IPS-20b (cell line): ENCODE measurements at regions not wholly inside any gene's neighbourhood (a gene's known extent, or its start where the extent isn't known, plus 50 kb on each side); places are given as distances from the start of the nearest gene placed in this dataset.

ENCODE experiments used
- H3K27ac ChIP-seq: one replicate; pipeline ENCODE4 v1.5.1; 2013; ENCODE audit warnings: low read length
- H3K27me3 ChIP-seq: 2 replicates; pipeline ENCODE4 v1.6.1; 2013; ENCODE audit warnings: mild to moderate bottlenecking, low read length, inconsistent platforms; ENCODE audit not compliant: insufficient read depth
- H3K36me3 ChIP-seq: 2 replicates; pipeline ENCODE4 v1.6.1; 2013; ENCODE audit warnings: low read depth, mild to moderate bottlenecking, inconsistent platforms, low read length, moderate library complexity; ENCODE audit not compliant: insufficient read depth
- H3K4me1 ChIP-seq: 2 replicates; pipeline ENCODE4 v1.6.1; 2013; ENCODE audit warnings: mild to moderate bottlenecking, control low read depth, inconsistent platforms, low read length, moderate library complexity; ENCODE audit not compliant: insufficient read depth
- H3K4me3 ChIP-seq: 2 replicates; pipeline ENCODE4 v1.5.1; 2013; ENCODE audit warnings: mild to moderate bottlenecking, low read length, inconsistent platforms
- H3K9ac ChIP-seq: 2 replicates; pipeline ENCODE4 v1.6.1; 2013; ENCODE audit warnings: low read depth, mild to moderate bottlenecking, inconsistent platforms, low read length, moderate library complexity
- H3K9me3 ChIP-seq: 2 replicates; pipeline ENCODE4 v1.6.1; 2013; ENCODE audit warnings: mild to moderate bottlenecking, low read depth, low read length, inconsistent platforms; ENCODE audit not compliant: insufficient read depth

- Histone ChIP-seq H3K27me3 (no peaks in the 10 kb centered on the region), H3K4me3 (no peak overlapping the region), H3K9me3 (no peaks in the 10 kb centered on the region), H3K4me1 (peaks cover 3% of the 10 kb centered on the region), H3K36me3 (no peaks in the 10 kb centered on the region), H3K9ac (no peak overlapping the region), H3K27ac (no peak overlapping the region)
These were observed 154.4 kb downstream of the EMP1 start for GRCh38 chr12:13350946-13351345.

- H3K4me1 ChIP-seq = peaks cover 3% of the 10 kb centered on the region
- no peaks in the 10 kb centered on the region for H3K36me3 ChIP-seq
- no peak overlapping the region for H3K4me3 ChIP-seq
- no peak overlapping the region for H3K9ac ChIP-seq
- no peaks in the 10 kb centered on the region for H3K27me3 ChIP-seq
- no peak overlapping the region for H3K27ac ChIP-seq
- H3K9me3 ChIP-seq = no peaks in the 10 kb centered on the region
These were observed 153.9 kb downstream of the EMP1 start for GRCh38 chr12:13350381-13350780.

GRCh38 chr12:13348464-13348863 is 151.9 kb downstream of the EMP1 start:
- no peaks in the 10 kb centered on the region for H3K27me3 ChIP-seq
- H3K9me3 ChIP-seq = no peaks in the 10 kb centered on the region
- no peak overlapping the region for H3K4me3 ChIP-seq
- no peak overlapping the region for H3K9ac ChIP-seq
- no peak overlapping the region for H3K27ac ChIP-seq
- peaks cover 3% of the 10 kb centered on the region for H3K4me1 ChIP-seq
- H3K36me3 ChIP-seq = no peaks in the 10 kb centered on the region

GRCh38 chr12:13347241-13348043 is 150.9 kb downstream of the EMP1 start:
- H3K27ac ChIP-seq = no peak overlapping the region
- no peaks in the 10 kb centered on the region for H3K9me3 ChIP-seq
- H3K27me3 ChIP-seq = no peaks in the 10 kb centered on the region
- no peaks in the 10 kb centered on the region for H3K36me3 ChIP-seq
- peaks cover 3% of the 10 kb centered on the region for H3K4me1 ChIP-seq
- H3K9ac ChIP-seq = no peak overlapping the region
- no peak overlapping the region for H3K4me3 ChIP-seq

- Histone ChIP-seq H3K27me3 (no peaks in the 10 kb centered on the region), H3K9ac (no peak overlapping the region), H3K9me3 (no peaks in the 10 kb centered on the region), H3K4me1 (peaks cover under 1% of the 10 kb centered on the region), H3K36me3 (no peaks in the 10 kb centered on the region), H3K27ac (no peak overlapping the region), H3K4me3 (no peak overlapping the region)
These were observed 149.2 kb downstream of the EMP1 start for GRCh38 chr12:13345722-13346121.

- Histone ChIP-seq H3K4me1 (no peaks in the 10 kb centered on the region; the same call in 1 of the 2 replicates), H3K36me3 (no peaks in the 10 kb centered on the region), H3K9ac (no peak overlapping the region), H3K4me3 (no peak overlapping the region), H3K27me3 (no peaks in the 10 kb centered on the region), H3K9me3 (no peaks in the 10 kb centered on the region), H3K27ac (no peak overlapping the region)
These were observed 146.8 kb downstream of the EMP1 start for GRCh38 chr12:13343375-13343774.

- no peak overlapping the region for H3K27ac ChIP-seq
- H3K27me3 ChIP-seq = no peaks in the 10 kb centered on the region
- no peaks in the 10 kb centered on the region; the same call in 1 of the 2 replicates for H3K4me1 ChIP-seq
These were observed 146.4 kb downstream of the EMP1 start for GRCh38 chr12:13342971-13343370.

GRCh38 chr12:13340149-13340548 is 143.6 kb downstream of the EMP1 start:
- no peaks in the 10 kb centered on the region for H3K36me3 ChIP-seq
- H3K9me3 ChIP-seq = no peaks in the 10 kb centered on the region
- H3K4me1 ChIP-seq = no peaks in the 10 kb centered on the region
- no peak overlapping the region for H3K4me3 ChIP-seq
- no peak overlapping the region for H3K27ac ChIP-seq
- no peak overlapping the region for H3K9ac ChIP-seq
- H3K27me3 ChIP-seq = no peaks in the 10 kb centered on the region

More at GRCh38 chr12:13342971-13343370, 146.4 kb downstream of the EMP1 start:
- no peak overlapping the region for H3K9ac ChIP-seq
- no peak overlapping the region for H3K4me3 ChIP-seq
- H3K9me3 ChIP-seq = no peaks in the 10 kb centered on the region
- no peaks in the 10 kb centered on the region for H3K36me3 ChIP-seq

- Histone ChIP-seq H3K9ac (no peak overlapping the region), H3K9me3 (no peaks in the 10 kb centered on the region), H3K36me3 (no peaks in the 10 kb centered on the region), H3K4me3 (no peak overlapping the region), H3K27ac (no peak overlapping the region), H3K27me3 (no peaks in the 10 kb centered on the region), H3K4me1 (no peaks in the 10 kb centered on the region)
These were observed 143.0 kb downstream of the EMP1 start for GRCh38 chr12:13339538-13339937.

- Histone ChIP-seq H3K9ac (no peak overlapping the region), H3K27ac (no peak overlapping the region), H3K4me3 (no peak overlapping the region), H3K36me3 (no peaks in the 10 kb centered on the region), H3K27me3 (no peaks in the 10 kb centered on the region), H3K9me3 (no peaks in the 10 kb centered on the region), H3K4me1 (no peaks in the 10 kb centered on the region)
These were observed 142.6 kb downstream of the EMP1 start for GRCh38 chr12:13339091-13339490.

GRCh38 chr12:13337791-13338190 is 141.3 kb downstream of the EMP1 start:
- Histone ChIP-seq H3K9ac (no peak overlapping the region), H3K4me3 (no peak overlapping the region), H3K27me3 (no peaks in the 10 kb centered on the region), H3K27ac (no peak overlapping the region), H3K4me1 (no peaks in the 10 kb centered on the region), H3K36me3 (no peaks in the 10 kb centered on the region), H3K9me3 (no peaks in the 10 kb centered on the region)

- Histone ChIP-seq H3K27ac (no peak overlapping the region), H3K9ac (no peak overlapping the region), H3K4me3 (no peak overlapping the region), H3K27me3 (no peaks in the 10 kb centered on the region), H3K9me3 (peaks cover 3% of the 10 kb centered on the region; the same call in 1 of the 2 replicates), H3K36me3 (no peaks in the 10 kb centered on the region), H3K4me1 (no peaks in the 10 kb centered on the region)
These were observed 139.7 kb downstream of the EMP1 start for GRCh38 chr12:13336216-13336615.
